HEK293 (cell line): ENCODE measurements at regions not wholly inside any gene's neighbourhood (a gene's known extent, or its start where the extent isn't known, plus 50 kb on each side); places are given as distances from the start of the nearest gene placed in this dataset.

Source experiments
- CTCF ChIA-PET: fragments of 350-600 bp; formaldehyde crosslinking; extraction: SDS; loops from one replicate; lab custom pipeline; 2021; ENCODE audit warnings: antibody characterized with exemption; lab: Yijun Ruan, JAX
- POLR2A ChIA-PET: fragments of 300-600 bp; formaldehyde crosslinking; extraction: SDS; loops from one replicate; lab custom pipeline; 2020; ENCODE audit warnings: antibody characterized with exemption, inconsistent platforms; lab: Yijun Ruan, JAX
- H3K27ac ChIP-seq: fragments of 200-500 bp; sonication (Bioruptor generic); 2 replicates; pipeline ENCODE4 v1.5.1; 2014; ENCODE audit warnings: low read depth, low read length, control low read depth, inconsistent platforms; ENCODE audit errors: extremely low read depth
- H3K36me3 ChIP-seq, 2 experiments: fragments of 200-500 bp in 1 of 2; sonication (Bioruptor generic) in 1 of 2; 1 replicate in 1 of 2; 2 replicates in 1 of 2; pipeline ENCODE4 v1.5.1; 2014 to 2017; ENCODE audit warnings: inconsistent platforms in 2 of 2, low read length in 2 of 2; ENCODE audit not compliant: control insufficient read depth in 2 of 2, insufficient read depth in 1 of 2
- H3K4me1 ChIP-seq: fragments of 200-500 bp; sonication (Bioruptor generic); 2 replicates; pipeline ENCODE4 v1.5.1; 2014; ENCODE audit warnings: mild to moderate bottlenecking, low read length, inconsistent platforms; ENCODE audit not compliant: control insufficient read depth, insufficient read depth
- H3K4me3 ChIP-seq: 2 replicates; pipeline ENCODE4 v1.5.1; 2011; ENCODE audit warnings: low read depth, mild to moderate bottlenecking, control low read depth, low read length, moderate library complexity
- H3K9me3 ChIP-seq: fragments of 200-500 bp; sonication (Bioruptor generic); 2 replicates; pipeline ENCODE4 v1.5.1; 2014; ENCODE audit warnings: low read depth, low read length, inconsistent platforms; ENCODE audit not compliant: control insufficient read depth, insufficient read depth
- BCL11B ChIP-seq: fragments of 450-650 bp; formaldehyde crosslinking; IDR thresholded peaks from 2 replicates; pipeline ENCODE4 v1.5.1; 2016; ENCODE audit warnings: low read depth, missing biosample characterization, missing genetic modification characterization
- GLIS1 ChIP-seq: fragments of 450-650 bp; formaldehyde crosslinking; IDR thresholded peaks from 2 replicates; pipeline ENCODE4 v1.5.1; 2016; ENCODE audit warnings: missing biosample characterization, missing genetic modification characterization
- GLIS2 ChIP-seq: fragments of 450-650 bp; formaldehyde crosslinking; IDR thresholded peaks from 2 replicates; pipeline ENCODE4 v1.5.1; 2016; ENCODE audit warnings: missing biosample characterization, missing genetic modification characterization
- KLF16 ChIP-seq: fragments of 450-650 bp; formaldehyde crosslinking; IDR thresholded peaks from 2 replicates; pipeline ENCODE4 v1.5.1; 2017; ENCODE audit warnings: missing biosample characterization, missing genetic modification characterization
- KLF9 ChIP-seq: fragments of 450-650 bp; formaldehyde crosslinking; IDR thresholded peaks from 2 replicates; pipeline ENCODE4 v1.5.1; 2016; ENCODE audit warnings: missing biosample characterization, missing genetic modification characterization, low read depth
- OSR2 ChIP-seq: fragments of 450-650 bp; formaldehyde crosslinking; IDR thresholded peaks from 2 replicates; pipeline ENCODE4 v1.5.1; 2016; ENCODE audit warnings: missing biosample characterization, missing genetic modification characterization
- RBAK ChIP-seq: fragments of 450-650 bp; formaldehyde crosslinking; IDR thresholded peaks from 2 replicates; pipeline ENCODE4 v1.5.1; 2016; ENCODE audit warnings: missing biosample characterization, missing genetic modification characterization
- YY2 ChIP-seq: fragments of 450-650 bp; formaldehyde crosslinking; IDR thresholded peaks from 2 replicates; pipeline ENCODE4 v1.5.1; 2016; ENCODE audit warnings: missing biosample characterization, missing genetic modification characterization
- ZBTB17 ChIP-seq: fragments of 450-650 bp; formaldehyde crosslinking; IDR thresholded peaks from 2 replicates; pipeline ENCODE4 v1.5.1; 2016; ENCODE audit warnings: missing biosample characterization, missing genetic modification characterization
- ZBTB20 ChIP-seq: fragments of 450-650 bp; formaldehyde crosslinking; IDR thresholded peaks from 2 replicates; pipeline ENCODE4 v1.5.1; 2016; ENCODE audit warnings: missing biosample characterization, missing genetic modification characterization
- ZBTB21 ChIP-seq: fragments of 450-650 bp; formaldehyde crosslinking; IDR thresholded peaks from 2 replicates; pipeline ENCODE4 v1.5.1; 2017; ENCODE audit warnings: missing biosample characterization, missing genetic modification characterization
- ZFP41 ChIP-seq: fragments of 450-650 bp; formaldehyde crosslinking; IDR thresholded peaks from 2 replicates; pipeline ENCODE4 v1.5.1; 2016; ENCODE audit warnings: missing biosample characterization, missing genetic modification characterization, borderline replicate concordance
- ZNF112 ChIP-seq: fragments of 450-650 bp; formaldehyde crosslinking; IDR thresholded peaks from 2 replicates; pipeline ENCODE4 v1.5.0; 2017; ENCODE audit warnings: missing biosample characterization, missing genetic modification characterization
- ZNF16 ChIP-seq: fragments of 450-650 bp; formaldehyde crosslinking; IDR thresholded peaks from 2 replicates; pipeline ENCODE4 v1.5.1; 2016; ENCODE audit warnings: low read depth, missing biosample characterization, missing genetic modification characterization
- ZNF292 ChIP-seq: fragments of 450-650 bp; formaldehyde crosslinking; IDR thresholded peaks from 2 replicates; pipeline ENCODE4 v1.5.1; 2016; ENCODE audit warnings: low read depth, missing biosample characterization, missing genetic modification characterization, borderline replicate concordance
- ZNF37A ChIP-seq: fragments of 450-650 bp; IDR thresholded peaks from 2 replicates; pipeline ENCODE4 v1.5.1; 2018; ENCODE audit warnings: missing biosample characterization, missing genetic modification characterization
- ZNF416 ChIP-seq: fragments of 450-650 bp; formaldehyde crosslinking; IDR thresholded peaks from 2 replicates; pipeline ENCODE4 v1.5.1; 2016; ENCODE audit warnings: missing biosample characterization, missing genetic modification characterization
- ZNF549 ChIP-seq: fragments of 450-650 bp; IDR thresholded peaks from 2 replicates; pipeline ENCODE4 v1.5.1; 2018; ENCODE audit warnings: missing biosample characterization, missing genetic modification characterization, mild to moderate bottlenecking, inconsistent platforms, moderate library complexity
- ZNF571 ChIP-seq: fragments of 450-650 bp; formaldehyde crosslinking; IDR thresholded peaks from 2 replicates; pipeline ENCODE4 v1.5.0; 2017; ENCODE audit warnings: missing biosample characterization, missing genetic modification characterization
- ZNF623 ChIP-seq: fragments of 450-650 bp; formaldehyde crosslinking; IDR thresholded peaks from 2 replicates; pipeline ENCODE4 v1.5.1; 2016; ENCODE audit warnings: missing biosample characterization, missing genetic modification characterization
- ZNF670 ChIP-seq: fragments of 450-650 bp; formaldehyde crosslinking; IDR thresholded peaks from 2 replicates; pipeline ENCODE4 v1.5.1; 2016; ENCODE audit warnings: missing biosample characterization, missing genetic modification characterization, low read depth
- ZNF830 ChIP-seq: fragments of 450-650 bp; IDR thresholded peaks from 2 replicates; pipeline ENCODE4 v1.5.0; 2018; ENCODE audit warnings: missing biosample characterization, missing genetic modification characterization, low read depth, mild to moderate bottlenecking, moderate library complexity
- ZNF837 ChIP-seq: fragments of 450-650 bp; formaldehyde crosslinking; IDR thresholded peaks from 2 replicates; pipeline ENCODE4 v1.5.1; 2016; ENCODE audit warnings: missing biosample characterization, missing genetic modification characterization
- TF ChIP-seq, protein P1 (sequence below): fragments of 450-650 bp; formaldehyde crosslinking; IDR thresholded peaks from 2 replicates; pipeline ENCODE4 v1.5.1; 2016; ENCODE audit warnings: missing biosample characterization, missing genetic modification characterization, borderline replicate concordance
- TF ChIP-seq, protein P2 (sequence below): fragments of 450-650 bp; formaldehyde crosslinking; IDR thresholded peaks from 2 replicates; pipeline ENCODE4 v1.5.1; 2016; ENCODE audit warnings: missing biosample characterization, missing genetic modification characterization
- TF ChIP-seq, protein P3 (sequence below): fragments of 450-650 bp; formaldehyde crosslinking; IDR thresholded peaks from 2 replicates; pipeline ENCODE4 v1.5.1; 2017; ENCODE audit warnings: missing biosample characterization, mild to moderate bottlenecking, missing genetic modification characterization, moderate library complexity
- TF ChIP-seq, protein P4 (sequence below): fragments of 450-650 bp; formaldehyde crosslinking; IDR thresholded peaks from 2 replicates; pipeline ENCODE4 v1.5.1; 2016; ENCODE audit warnings: missing biosample characterization, missing genetic modification characterization, low read depth
- TF ChIP-seq, protein P5 (sequence below): fragments of 450-650 bp; formaldehyde crosslinking; IDR thresholded peaks from 2 replicates; pipeline ENCODE4; 2016; ENCODE audit warnings: missing biosample characterization, missing genetic modification characterization

DNA sequence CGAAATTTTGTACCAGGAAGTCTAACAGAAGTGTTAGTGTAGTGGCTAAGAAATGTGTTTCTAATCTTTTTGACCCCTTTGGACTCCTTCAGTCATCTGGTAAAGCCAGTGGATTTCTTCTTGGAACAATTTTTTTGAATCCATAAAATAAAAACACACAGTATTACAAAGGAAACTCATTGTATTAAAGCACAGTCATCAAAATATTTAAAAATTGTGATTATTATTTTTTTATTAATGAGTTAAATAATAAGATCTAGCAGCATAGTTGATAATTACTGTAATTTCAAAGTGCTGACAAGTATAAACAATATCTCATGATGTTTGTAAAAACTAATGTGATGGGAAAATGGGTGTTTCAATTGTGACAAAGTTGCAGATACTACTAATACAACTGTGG, 72.2 kb upstream of the LRRC3B start:
- Histone ChIP-seq H3K36me3 (no peaks in the 10 kb centered on the region), H3K27ac (no peak overlapping the region), H3K4me3 (no peak overlapping the region), H3K4me1 (no peaks in the 10 kb centered on the region), H3K9me3 (no peaks in the 10 kb centered on the region)
- POLR2A ChIA-PET, result no interaction called here
- TF ChIP-seq RBAK (no peak), YY2 (no peak), ZNF112 (tag by site-specific recombination) (no peak), ZBTB17 (no peak), ZNF549 (no peak), ZNF830 (tag by site-specific recombination) (no peak), GLIS1 (tag by site-specific recombination) (no peak), ZBTB21 (tag by site-specific recombination) (no peak), BCL11B (no peak), ZBTB20 (tag by site-specific recombination) (no peak), ZNF571 (tag by site-specific recombination) (no peak), ZNF292 (no peak)
- TF ChIP-seq, protein P1, sequence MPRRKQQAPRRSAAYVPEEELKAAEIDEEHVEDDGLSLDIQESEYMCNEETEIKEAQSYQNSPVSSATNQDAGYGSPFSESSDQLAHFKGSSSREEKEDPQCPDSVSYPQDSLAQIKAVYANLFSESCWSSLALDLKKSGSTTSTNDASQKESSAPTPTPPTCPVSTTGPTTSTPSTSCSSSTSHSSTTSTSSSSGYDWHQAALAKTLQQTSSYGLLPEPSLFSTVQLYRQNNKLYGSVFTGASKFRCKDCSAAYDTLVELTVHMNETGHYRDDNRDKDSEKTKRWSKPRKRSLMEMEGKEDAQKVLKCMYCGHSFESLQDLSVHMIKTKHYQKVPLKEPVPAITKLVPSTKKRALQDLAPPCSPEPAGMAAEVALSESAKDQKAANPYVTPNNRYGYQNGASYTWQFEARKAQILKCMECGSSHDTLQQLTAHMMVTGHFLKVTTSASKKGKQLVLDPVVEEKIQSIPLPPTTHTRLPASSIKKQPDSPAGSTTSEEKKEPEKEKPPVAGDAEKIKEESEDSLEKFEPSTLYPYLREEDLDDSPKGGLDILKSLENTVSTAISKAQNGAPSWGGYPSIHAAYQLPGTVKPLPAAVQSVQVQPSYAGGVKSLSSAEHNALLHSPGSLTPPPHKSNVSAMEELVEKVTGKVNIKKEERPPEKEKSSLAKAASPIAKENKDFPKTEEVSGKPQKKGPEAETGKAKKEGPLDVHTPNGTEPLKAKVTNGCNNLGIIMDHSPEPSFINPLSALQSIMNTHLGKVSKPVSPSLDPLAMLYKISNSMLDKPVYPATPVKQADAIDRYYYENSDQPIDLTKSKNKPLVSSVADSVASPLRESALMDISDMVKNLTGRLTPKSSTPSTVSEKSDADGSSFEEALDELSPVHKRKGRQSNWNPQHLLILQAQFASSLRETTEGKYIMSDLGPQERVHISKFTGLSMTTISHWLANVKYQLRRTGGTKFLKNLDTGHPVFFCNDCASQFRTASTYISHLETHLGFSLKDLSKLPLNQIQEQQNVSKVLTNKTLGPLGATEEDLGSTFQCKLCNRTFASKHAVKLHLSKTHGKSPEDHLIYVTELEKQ (tag by site-specific recombination), result no peak
- TF ChIP-seq, protein P2, sequence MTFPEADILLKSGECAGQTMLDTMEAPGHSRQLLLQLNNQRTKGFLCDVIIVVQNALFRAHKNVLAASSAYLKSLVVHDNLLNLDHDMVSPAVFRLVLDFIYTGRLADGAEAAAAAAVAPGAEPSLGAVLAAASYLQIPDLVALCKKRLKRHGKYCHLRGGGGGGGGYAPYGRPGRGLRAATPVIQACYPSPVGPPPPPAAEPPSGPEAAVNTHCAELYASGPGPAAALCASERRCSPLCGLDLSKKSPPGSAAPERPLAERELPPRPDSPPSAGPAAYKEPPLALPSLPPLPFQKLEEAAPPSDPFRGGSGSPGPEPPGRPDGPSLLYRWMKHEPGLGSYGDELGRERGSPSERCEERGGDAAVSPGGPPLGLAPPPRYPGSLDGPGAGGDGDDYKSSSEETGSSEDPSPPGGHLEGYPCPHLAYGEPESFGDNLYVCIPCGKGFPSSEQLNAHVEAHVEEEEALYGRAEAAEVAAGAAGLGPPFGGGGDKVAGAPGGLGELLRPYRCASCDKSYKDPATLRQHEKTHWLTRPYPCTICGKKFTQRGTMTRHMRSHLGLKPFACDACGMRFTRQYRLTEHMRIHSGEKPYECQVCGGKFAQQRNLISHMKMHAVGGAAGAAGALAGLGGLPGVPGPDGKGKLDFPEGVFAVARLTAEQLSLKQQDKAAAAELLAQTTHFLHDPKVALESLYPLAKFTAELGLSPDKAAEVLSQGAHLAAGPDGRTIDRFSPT (tag by site-specific recombination), result no peak
- TF ChIP-seq, protein P3, sequence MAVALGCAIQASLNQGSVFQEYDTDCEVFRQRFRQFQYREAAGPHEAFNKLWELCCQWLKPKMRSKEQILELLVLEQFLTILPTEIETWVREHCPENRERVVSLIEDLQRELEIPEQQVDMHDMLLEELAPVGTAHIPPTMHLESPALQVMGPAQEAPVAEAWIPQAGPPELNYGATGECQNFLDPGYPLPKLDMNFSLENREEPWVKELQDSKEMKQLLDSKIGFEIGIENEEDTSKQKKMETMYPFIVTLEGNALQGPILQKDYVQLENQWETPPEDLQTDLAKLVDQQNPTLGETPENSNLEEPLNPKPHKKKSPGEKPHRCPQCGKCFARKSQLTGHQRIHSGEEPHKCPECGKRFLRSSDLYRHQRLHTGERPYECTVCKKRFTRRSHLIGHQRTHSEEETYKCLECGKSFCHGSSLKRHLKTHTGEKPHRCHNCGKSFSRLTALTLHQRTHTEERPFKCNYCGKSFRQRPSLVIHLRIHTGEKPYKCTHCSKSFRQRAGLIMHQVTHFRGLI, result no peak
- CTCF ChIA-PET, result no interaction called here

DNA sequence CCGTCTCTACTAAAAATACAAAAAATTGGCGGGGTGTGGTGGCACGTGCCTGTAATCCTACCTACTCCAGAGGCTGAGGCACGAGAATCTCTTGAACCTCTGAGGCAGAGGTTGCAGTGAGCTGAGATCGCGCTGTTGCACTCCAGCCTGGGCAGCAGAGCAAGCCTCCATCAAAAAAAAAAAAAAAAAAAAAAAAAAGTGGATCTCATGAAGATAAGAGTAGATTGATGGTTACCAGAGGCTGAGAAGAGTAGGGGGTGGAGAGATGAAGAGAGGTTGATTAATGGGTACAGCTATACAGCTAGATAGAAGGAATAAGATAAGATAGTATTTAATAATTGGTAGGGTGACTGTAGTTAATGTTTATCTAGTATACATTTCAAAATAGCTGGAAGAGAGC, 65.9 kb upstream of the LRRC3B start:
- Histone ChIP-seq H3K4me3 (no peak overlapping the region), H3K4me1 (no peaks in the 10 kb centered on the region), H3K9me3 (no peaks in the 10 kb centered on the region), H3K36me3 (no peaks in the 10 kb centered on the region), H3K27ac (no peak overlapping the region)
- ChIA-PET POLR2A (no interaction called here), CTCF (no interaction called here)
- TF ChIP-seq, protein P4, sequence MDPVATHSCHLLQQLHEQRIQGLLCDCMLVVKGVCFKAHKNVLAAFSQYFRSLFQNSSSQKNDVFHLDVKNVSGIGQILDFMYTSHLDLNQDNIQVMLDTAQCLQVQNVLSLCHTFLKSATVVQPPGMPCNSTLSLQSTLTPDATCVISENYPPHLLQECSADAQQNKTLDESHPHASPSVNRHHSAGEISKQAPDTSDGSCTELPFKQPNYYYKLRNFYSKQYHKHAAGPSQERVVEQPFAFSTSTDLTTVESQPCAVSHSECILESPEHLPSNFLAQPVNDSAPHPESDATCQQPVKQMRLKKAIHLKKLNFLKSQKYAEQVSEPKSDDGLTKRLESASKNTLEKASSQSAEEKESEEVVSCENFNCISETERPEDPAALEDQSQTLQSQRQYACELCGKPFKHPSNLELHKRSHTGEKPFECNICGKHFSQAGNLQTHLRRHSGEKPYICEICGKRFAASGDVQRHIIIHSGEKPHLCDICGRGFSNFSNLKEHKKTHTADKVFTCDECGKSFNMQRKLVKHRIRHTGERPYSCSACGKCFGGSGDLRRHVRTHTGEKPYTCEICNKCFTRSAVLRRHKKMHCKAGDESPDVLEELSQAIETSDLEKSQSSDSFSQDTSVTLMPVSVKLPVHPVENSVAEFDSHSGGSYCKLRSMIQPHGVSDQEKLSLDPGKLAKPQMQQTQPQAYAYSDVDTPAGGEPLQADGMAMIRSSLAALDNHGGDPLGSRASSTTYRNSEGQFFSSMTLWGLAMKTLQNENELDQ (tag by site-specific recombination), result no peak
- no peak for TF ChIP-seq ZNF623 (tag by site-specific recombination)
- no peak for TF ChIP-seq ZNF16 (tag by site-specific recombination)
- no peak for TF ChIP-seq KLF16 (tag by site-specific recombination)
- TF ChIP-seq, protein P5, sequence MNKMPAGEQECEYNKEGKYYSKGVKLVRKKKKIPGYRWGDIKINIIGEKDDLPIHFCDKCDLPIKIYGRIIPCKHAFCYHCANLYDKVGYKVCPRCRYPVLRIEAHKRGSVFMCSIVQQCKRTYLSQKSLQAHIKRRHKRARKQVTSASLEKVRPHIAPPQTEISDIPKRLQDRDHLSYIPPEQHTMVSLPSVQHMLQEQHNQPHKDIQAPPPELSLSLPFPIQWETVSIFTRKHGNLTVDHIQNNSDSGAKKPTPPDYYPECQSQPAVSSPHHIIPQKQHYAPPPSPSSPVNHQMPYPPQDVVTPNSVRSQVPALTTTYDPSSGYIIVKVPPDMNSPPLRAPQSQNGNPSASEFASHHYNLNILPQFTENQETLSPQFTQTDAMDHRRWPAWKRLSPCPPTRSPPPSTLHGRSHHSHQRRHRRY, result no peak
- no peak for TF ChIP-seq ZFP41
- TF ChIP-seq OSR2 (tag by site-specific recombination), result no peak
- no peak for TF ChIP-seq ZNF416 (tag by site-specific recombination)
- no peak for TF ChIP-seq KLF9 (tag by site-specific recombination)
- TF ChIP-seq ZNF837 (tag by site-specific recombination), result no peak
- no peak for TF ChIP-seq ZNF670 (tag by site-specific recombination)
- no peak for TF ChIP-seq ZNF571 (tag by site-specific recombination)
- TF ChIP-seq ZNF37A (tag by site-specific recombination), result no peak
- TF ChIP-seq GLIS2 (tag by site-specific recombination), result no peak
